GM23338 (cell line): ENCODE measurements at regions not wholly inside any gene's neighbourhood (a gene's known extent, or its start where the extent isn't known, plus 50 kb on each side); places are given as distances from the start of the nearest gene placed in this dataset.

Experiments
- ATAC-seq: fragments of 200-7000 bp; cut with Tn5 transposase; 3 replicates; pipeline ENCODE4 v1.9.1; 2020
- DNase-seq: peaks from one replicate; pipeline ENCODE4 v3.0.0-alpha.2; 2015; ENCODE audit warnings: low spot score
- H2AFZ ChIP-seq: fragments of 200-600 bp; sonication (generic); 2 replicates; pipeline ENCODE4 v1.8.0; 2016; ENCODE audit warnings: antibody characterized with exemption, mild to moderate bottlenecking, moderate library complexity
- H3F3A ChIP-seq: fragments of 200-600 bp; sonication (generic); replicated peaks from 2 replicates; pipeline ENCODE4 v1.8.0; 2017; ENCODE audit warnings: antibody characterized with exemption, mixed run types, low read depth
- H3K27ac ChIP-seq: fragments of 200-600 bp; sonication (generic); 2 replicates; pipeline ENCODE4 v1.6.1; 2016; ENCODE audit warnings: low read depth
- H3K27me3 ChIP-seq: fragments of 200-600 bp; sonication (generic); 2 replicates; pipeline ENCODE4 v1.8.0; 2016; ENCODE audit warnings: mild to moderate bottlenecking, mixed run types, moderate library complexity; ENCODE audit not compliant: insufficient read depth
- H3K36me3 ChIP-seq: fragments of 200-600 bp; sonication (generic); 2 replicates; pipeline ENCODE4 v1.8.0; 2016; ENCODE audit warnings: mild to moderate bottlenecking; ENCODE audit not compliant: insufficient read depth
- H3K4me1 ChIP-seq: fragments of 200-600 bp; sonication (generic); 2 replicates; pipeline ENCODE4 v1.8.0; 2016; ENCODE audit warnings: mild to moderate bottlenecking, moderate library complexity; ENCODE audit not compliant: insufficient read depth
- H3K4me2 ChIP-seq: fragments of 200-600 bp; sonication (generic); 2 replicates; pipeline ENCODE4 v1.7.1; 2017; ENCODE audit warnings: mixed run types
- H3K4me3 ChIP-seq: fragments of 200-600 bp; sonication (generic); 2 replicates; pipeline ENCODE4 v1.6.1; 2016; ENCODE audit warnings: mixed run types
- H3K79me2 ChIP-seq: fragments of 200-600 bp; sonication (generic); replicated peaks from 2 replicates; pipeline ENCODE4 v1.8.0; 2017; ENCODE audit warnings: mild to moderate bottlenecking; ENCODE audit not compliant: insufficient read depth
- H3K9me2 ChIP-seq: fragments of 200-600 bp; sonication (generic); 2 replicates; pipeline ENCODE4 v1.8.0; 2017; ENCODE audit not compliant: insufficient read depth
- H4K20me1 ChIP-seq: fragments of 200-600 bp; sonication (generic); replicated peaks from 2 replicates; pipeline ENCODE4 v1.8.0; 2017; ENCODE audit warnings: mild to moderate bottlenecking; ENCODE audit not compliant: insufficient read depth
- H3K27ac Mint-ChIP-seq: 2 replicates; pipeline ENCODE4 v1.8.0; 2020; ENCODE audit warnings: inconsistent platforms, mild to moderate bottlenecking, moderate library complexity, mixed read lengths
- H3K27me3 Mint-ChIP-seq: 3 replicates; pipeline ENCODE4 v1.8.0; 2022; ENCODE audit warnings: low read depth, mild to moderate bottlenecking, moderate library complexity, mixed read lengths, inconsistent platforms; ENCODE audit not compliant: insufficient read depth, poor library complexity
- H3K36me3 Mint-ChIP-seq: 3 replicates; pipeline ENCODE4 v1.8.0; 2021; ENCODE audit warnings: low read depth, mild to moderate bottlenecking, inconsistent platforms, moderate library complexity, mixed read lengths
- H3K4me1 Mint-ChIP-seq: 3 replicates; pipeline ENCODE4 v1.8.0; 2020; ENCODE audit warnings: mild to moderate bottlenecking, inconsistent platforms, mixed read lengths
- H3K4me3 Mint-ChIP-seq: 3 replicates; pipeline ENCODE4 v1.8.0; 2021; ENCODE audit warnings: moderate library complexity, mild to moderate bottlenecking, inconsistent platforms, mixed read lengths
- H3K9me3 Mint-ChIP-seq: 3 replicates; pipeline ENCODE4 v1.8.0; 2020; ENCODE audit warnings: moderate library complexity, mild to moderate bottlenecking, inconsistent platforms, mixed read lengths
- CREB1 ChIP-seq: fragments of 250-450 bp; sonication (Bioruptor Pico); IDR thresholded peaks from 2 replicates; pipeline ENCODE4 v1.5.0; 2020; ENCODE audit warnings: low read depth, mild to moderate bottlenecking, moderate library complexity
- CTCF ChIP-seq, 2 experiments: fragments of 200-600 bp in 1 of 2; sonication (generic) in 1 of 2; conservative IDR thresholded peaks; 2 replicates each; pipeline versions ENCODE4 v1.5.1 to v1.6.1; 2016 to 2017; ENCODE audit warnings: antibody characterized with exemption in 2 of 2, low read depth in 2 of 2, mild to moderate bottlenecking in 2 of 2, moderate library complexity in 1 of 2
- EZH2 ChIP-seq: fragments of 200-600 bp; sonication (generic); IDR thresholded peaks from one replicate; pipeline ENCODE4 v1.8.0; 2017; ENCODE audit warnings: antibody characterized with exemption, mild to moderate bottlenecking, low read depth; ENCODE audit not compliant: unreplicated experiment
- EZH2phosphoT487 ChIP-seq: fragments of 200-600 bp; sonication (generic); IDR thresholded peaks from one replicate; pipeline ENCODE4 v1.8.1; 2018; ENCODE audit warnings: antibody characterized with exemption; ENCODE audit not compliant: unreplicated experiment
- JUNB ChIP-seq: IDR thresholded peaks from one replicate; pipeline ENCODE4 v1.6.1; 2016; ENCODE audit warnings: antibody characterized with exemption; ENCODE audit not compliant: unreplicated experiment
- NANOG ChIP-seq: IDR thresholded peaks from 2 replicates; pipeline ENCODE4 v1.6.1; 2016; ENCODE audit warnings: antibody characterized with exemption, borderline replicate concordance
- POLR2AphosphoS5 ChIP-seq: IDR thresholded peaks from 2 replicates; pipeline ENCODE4 v1.6.1; 2016; ENCODE audit warnings: antibody characterized with exemption, low read depth
- STAT1 ChIP-seq: IDR thresholded peaks from one replicate; pipeline ENCODE4 v1.6.1; 2016; ENCODE audit warnings: antibody characterized with exemption; ENCODE audit not compliant: unreplicated experiment
- ZNF114 ChIP-seq: fragments of 250-450 bp; sonication (Bioruptor Pico); IDR thresholded peaks from 2 replicates; pipeline ENCODE4 v1.5.0; 2020; ENCODE audit warnings: mild to moderate bottlenecking, moderate library complexity
- ZNF331 ChIP-seq: fragments of 250-450 bp; sonication (Bioruptor Pico); IDR thresholded peaks from 2 replicates; pipeline ENCODE4 v1.5.0; 2020; ENCODE audit warnings: low read depth, mild to moderate bottlenecking, moderate library complexity
- ZNF462 ChIP-seq: fragments of 250-450 bp; sonication (Bioruptor Pico); IDR thresholded peaks from 2 replicates; pipeline ENCODE4 v1.5.0; 2020; ENCODE audit warnings: mild to moderate bottlenecking, moderate library complexity
- TF ChIP-seq, protein P1 (sequence below): IDR thresholded peaks from one replicate; pipeline ENCODE4 v1.6.1; 2018; ENCODE audit warnings: antibody characterized with exemption; ENCODE audit not compliant: unreplicated experiment
- TF ChIP-seq, protein P2 (sequence below): IDR thresholded peaks from 2 replicates; pipeline ENCODE4 v1.6.1; 2016; ENCODE audit warnings: antibody characterized with exemption

DNA sequence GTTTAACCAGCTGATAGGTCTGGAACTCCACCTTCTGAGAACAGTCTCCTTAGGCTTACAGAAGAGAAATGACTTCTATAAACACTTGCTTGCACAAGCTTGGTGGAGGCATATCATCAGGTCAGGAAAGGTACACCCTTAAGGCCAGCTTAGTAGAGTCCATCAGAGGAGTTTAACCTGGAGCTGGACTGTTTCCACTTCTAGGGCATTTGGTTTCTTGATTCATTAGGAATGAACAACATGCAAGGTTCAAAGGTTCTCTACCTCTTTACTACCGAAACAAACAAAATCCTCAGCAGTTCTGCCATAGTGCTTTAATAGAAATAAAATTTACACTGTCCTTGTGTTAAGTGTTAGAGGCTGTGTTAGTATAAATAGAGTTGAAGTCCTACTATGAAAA is 171.4 kb upstream of the NPY2R start:
- Histone ChIP-seq H3K79me2 (no peaks in the 10 kb centered on the region), H2AFZ (no peak overlapping the region), H3K4me1 (no peaks in the 10 kb centered on the region), H3K9me2 (no peaks in the 10 kb centered on the region), H3K36me3 (no peaks in the 10 kb centered on the region), H3K27me3 (no peaks in the 10 kb centered on the region), H4K20me1 (no peaks in the 10 kb centered on the region), H3K27ac (no peak overlapping the region), H3K4me2 (no peak overlapping the region), H3F3A (no peaks in the 10 kb centered on the region), H3K4me3 (no peak overlapping the region)
- DNase-seq: no peak
- Mint-ChIP-seq H3K27ac (no peak overlapping the region), H3K27me3 (no peaks in the 10 kb centered on the region), H3K9me3 (no peaks in the 10 kb centered on the region), H3K4me1 (no peaks in the 10 kb centered on the region), H3K36me3 (no peaks in the 10 kb centered on the region), H3K4me3 (no peak overlapping the region)
- ATAC-seq: no peak
- TF ChIP-seq JUNB (no peak), NANOG (no peak), CTCF (conservative IDR thresholded peaks at IDR 0.05; ENCODE audit: low read depth in 2 of 2) (no peak), ZNF331 (no peak), CREB1 (no peak), STAT1 (no peak), ZNF462 (CRISPR knock-in tag) (no peak), POLR2AphosphoS5 (no peak), ZNF114 (CRISPR knock-in tag) (no peak), EZH2phosphoT487 (no peak), EZH2 (no peak)
- TF ChIP-seq, protein P1, sequence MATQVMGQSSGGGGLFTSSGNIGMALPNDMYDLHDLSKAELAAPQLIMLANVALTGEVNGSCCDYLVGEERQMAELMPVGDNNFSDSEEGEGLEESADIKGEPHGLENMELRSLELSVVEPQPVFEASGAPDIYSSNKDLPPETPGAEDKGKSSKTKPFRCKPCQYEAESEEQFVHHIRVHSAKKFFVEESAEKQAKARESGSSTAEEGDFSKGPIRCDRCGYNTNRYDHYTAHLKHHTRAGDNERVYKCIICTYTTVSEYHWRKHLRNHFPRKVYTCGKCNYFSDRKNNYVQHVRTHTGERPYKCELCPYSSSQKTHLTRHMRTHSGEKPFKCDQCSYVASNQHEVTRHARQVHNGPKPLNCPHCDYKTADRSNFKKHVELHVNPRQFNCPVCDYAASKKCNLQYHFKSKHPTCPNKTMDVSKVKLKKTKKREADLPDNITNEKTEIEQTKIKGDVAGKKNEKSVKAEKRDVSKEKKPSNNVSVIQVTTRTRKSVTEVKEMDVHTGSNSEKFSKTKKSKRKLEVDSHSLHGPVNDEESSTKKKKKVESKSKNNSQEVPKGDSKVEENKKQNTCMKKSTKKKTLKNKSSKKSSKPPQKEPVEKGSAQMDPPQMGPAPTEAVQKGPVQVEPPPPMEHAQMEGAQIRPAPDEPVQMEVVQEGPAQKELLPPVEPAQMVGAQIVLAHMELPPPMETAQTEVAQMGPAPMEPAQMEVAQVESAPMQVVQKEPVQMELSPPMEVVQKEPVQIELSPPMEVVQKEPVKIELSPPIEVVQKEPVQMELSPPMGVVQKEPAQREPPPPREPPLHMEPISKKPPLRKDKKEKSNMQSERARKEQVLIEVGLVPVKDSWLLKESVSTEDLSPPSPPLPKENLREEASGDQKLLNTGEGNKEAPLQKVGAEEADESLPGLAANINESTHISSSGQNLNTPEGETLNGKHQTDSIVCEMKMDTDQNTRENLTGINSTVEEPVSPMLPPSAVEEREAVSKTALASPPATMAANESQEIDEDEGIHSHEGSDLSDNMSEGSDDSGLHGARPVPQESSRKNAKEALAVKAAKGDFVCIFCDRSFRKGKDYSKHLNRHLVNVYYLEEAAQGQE: no peak
- TF ChIP-seq, protein P2, sequence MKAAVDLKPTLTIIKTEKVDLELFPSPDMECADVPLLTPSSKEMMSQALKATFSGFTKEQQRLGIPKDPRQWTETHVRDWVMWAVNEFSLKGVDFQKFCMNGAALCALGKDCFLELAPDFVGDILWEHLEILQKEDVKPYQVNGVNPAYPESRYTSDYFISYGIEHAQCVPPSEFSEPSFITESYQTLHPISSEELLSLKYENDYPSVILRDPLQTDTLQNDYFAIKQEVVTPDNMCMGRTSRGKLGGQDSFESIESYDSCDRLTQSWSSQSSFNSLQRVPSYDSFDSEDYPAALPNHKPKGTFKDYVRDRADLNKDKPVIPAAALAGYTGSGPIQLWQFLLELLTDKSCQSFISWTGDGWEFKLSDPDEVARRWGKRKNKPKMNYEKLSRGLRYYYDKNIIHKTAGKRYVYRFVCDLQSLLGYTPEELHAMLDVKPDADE: no peak
